ENCODE measurements at regions not wholly inside any gene's neighbourhood (a gene's known extent, or its start where the extent isn't known, plus 50 kb on each side); places are given as distances from the start of the nearest gene placed in this dataset.

DNA sequence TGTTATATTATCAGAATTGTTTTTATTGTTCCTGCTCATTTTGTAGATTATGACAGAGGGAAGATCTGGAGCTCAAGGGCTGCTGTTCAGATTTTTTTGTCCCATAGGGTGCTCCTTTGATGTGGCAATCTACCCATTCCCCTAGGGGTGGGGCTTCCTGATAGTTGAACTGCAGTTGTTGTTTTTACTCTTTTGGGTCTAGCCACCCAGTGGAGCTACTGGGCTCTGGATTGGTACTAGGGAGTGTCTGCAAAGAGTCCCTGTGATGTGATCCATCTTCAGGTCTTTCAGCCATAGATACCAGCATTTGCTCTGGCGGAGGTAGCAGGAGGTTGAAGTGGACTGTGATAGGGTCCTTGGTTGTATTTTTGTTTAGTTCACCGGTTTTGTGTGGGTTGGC lies 57.9 kb upstream of the SLCO1B1 start:
- no TSS peak for BruUV-seq (replicated peaks)
- Histone ChIP-seq H4K20me1 (ENCODE audit: insufficient read depth, low read length) (no peaks in the 10 kb centered on the region), H3K4me1 (ENCODE audit: insufficient read depth, low read length, poor library complexity, severe bottlenecking) (no peaks in the 10 kb centered on the region), H3K79me2 (ENCODE audit: insufficient read depth, low read depth, low read length) (no peaks in the 10 kb centered on the region), H3K36me3 (ENCODE audit: insufficient read depth, low read length) (no peaks in the 10 kb centered on the region), H3K9me2 (ENCODE audit: insufficient read depth, low read length) (no peaks in the 10 kb centered on the region), H3K9me3 (ENCODE audit: low read length) (no peaks in the 10 kb centered on the region), H3K4me3 (ENCODE audit: low read depth, low read length, poor library complexity, severe bottlenecking) (no peak overlapping the region), H2AFZ (ENCODE audit: low read length) (no peak overlapping the region), H3K27ac (ENCODE audit: low read depth, low read length, poor library complexity, severe bottlenecking) (no peak overlapping the region), H3K4me2 (ENCODE audit: low read length) (no peak overlapping the region)
- intact Hi-C loops (cut with micrococcal nuclease; ENCODE audit: unreplicated experiment), result no loop called here
- ChIA-PET CTCF (ENCODE audit: unreplicated experiment) (no interaction called here), POLR2A (interaction anchor here (0.6 to 0.7 kb wide), 2 partner anchors 16 to 356 kb away, joined by 3 to 5 read pairs; no protein-coding TSS in a partner anchor)
- DNase-seq (ENCODE audit: low spot score), result no peak
- TF ChIP-seq, protein P1, sequence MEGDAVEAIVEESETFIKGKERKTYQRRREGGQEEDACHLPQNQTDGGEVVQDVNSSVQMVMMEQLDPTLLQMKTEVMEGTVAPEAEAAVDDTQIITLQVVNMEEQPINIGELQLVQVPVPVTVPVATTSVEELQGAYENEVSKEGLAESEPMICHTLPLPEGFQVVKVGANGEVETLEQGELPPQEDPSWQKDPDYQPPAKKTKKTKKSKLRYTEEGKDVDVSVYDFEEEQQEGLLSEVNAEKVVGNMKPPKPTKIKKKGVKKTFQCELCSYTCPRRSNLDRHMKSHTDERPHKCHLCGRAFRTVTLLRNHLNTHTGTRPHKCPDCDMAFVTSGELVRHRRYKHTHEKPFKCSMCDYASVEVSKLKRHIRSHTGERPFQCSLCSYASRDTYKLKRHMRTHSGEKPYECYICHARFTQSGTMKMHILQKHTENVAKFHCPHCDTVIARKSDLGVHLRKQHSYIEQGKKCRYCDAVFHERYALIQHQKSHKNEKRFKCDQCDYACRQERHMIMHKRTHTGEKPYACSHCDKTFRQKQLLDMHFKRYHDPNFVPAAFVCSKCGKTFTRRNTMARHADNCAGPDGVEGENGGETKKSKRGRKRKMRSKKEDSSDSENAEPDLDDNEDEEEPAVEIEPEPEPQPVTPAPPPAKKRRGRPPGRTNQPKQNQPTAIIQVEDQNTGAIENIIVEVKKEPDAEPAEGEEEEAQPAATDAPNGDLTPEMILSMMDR (conservative IDR thresholded peaks at IDR 0.05; ENCODE audit: low read length), result no peak
- no peak for TF ChIP-seq EZH2phosphoT487 (IDR thresholded peaks at IDR 0.05; ENCODE audit: borderline replicate concordance, low read depth, low read length)

DNA sequence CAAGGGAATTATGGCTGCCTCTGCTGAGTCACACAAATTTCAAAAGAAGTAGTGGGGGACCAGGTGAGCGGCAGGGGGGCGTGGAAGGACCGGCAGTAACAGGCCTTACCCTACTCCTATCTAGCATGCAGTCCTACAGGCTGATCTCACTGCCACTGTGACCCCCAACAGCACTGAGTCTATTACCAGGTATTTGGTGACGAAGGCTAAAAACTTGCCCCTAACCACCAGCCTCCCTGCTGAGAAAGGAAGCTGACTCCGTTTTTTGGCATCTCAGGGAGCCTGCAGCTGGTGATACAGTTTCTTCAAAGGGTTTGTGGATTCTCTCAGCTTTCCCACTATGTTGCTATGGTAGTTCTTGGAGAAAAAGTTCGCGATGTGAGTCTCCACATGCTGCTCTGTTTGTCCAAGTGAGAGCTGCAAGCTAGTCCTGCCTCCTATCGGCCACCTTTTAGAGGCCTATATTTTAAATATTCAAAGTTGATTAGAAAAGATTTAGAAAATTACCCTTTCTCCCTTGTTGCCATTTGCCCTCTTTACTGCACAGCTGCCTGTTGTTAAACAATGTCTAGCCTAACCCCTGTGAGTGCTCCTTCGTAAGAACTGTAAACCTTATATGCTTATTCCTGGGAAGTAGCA lies 57.1 kb upstream of the SLCO1B1 start:
- Histone ChIP-seq H3K79me2 (ENCODE audit: insufficient read depth, low read depth, low read length) (no peaks in the 10 kb centered on the region), H3K4me2 (ENCODE audit: low read length) (no peak overlapping the region), H3K36me3 (ENCODE audit: insufficient read depth, low read length) (no peaks in the 10 kb centered on the region), H3K9me2 (ENCODE audit: insufficient read depth, low read length) (no peaks in the 10 kb centered on the region), H4K20me1 (ENCODE audit: insufficient read depth, low read length) (no peaks in the 10 kb centered on the region), H3K9me3 (ENCODE audit: low read length) (no peaks in the 10 kb centered on the region), H3K27ac (ENCODE audit: low read depth, low read length, poor library complexity, severe bottlenecking) (no peak overlapping the region), H3K4me3 (ENCODE audit: low read depth, low read length, poor library complexity, severe bottlenecking) (no peak overlapping the region), H2AFZ (ENCODE audit: low read length) (no peak overlapping the region), H3K4me1 (ENCODE audit: insufficient read depth, low read length, poor library complexity, severe bottlenecking) (no peaks in the 10 kb centered on the region)
- POLR2A ChIA-PET, result interaction anchor here (0.6 kb wide), 1 partner anchor 15 kb away, joined by 5 read pairs; no protein-coding TSS in a partner anchor
- CTCF ChIA-PET (ENCODE audit: unreplicated experiment), result no interaction called here
- TF ChIP-seq, protein P1 (conservative IDR thresholded peaks at IDR 0.05; ENCODE audit: low read length), result no peak
- no peak for TF ChIP-seq EZH2phosphoT487 (IDR thresholded peaks at IDR 0.05; ENCODE audit: borderline replicate concordance, low read depth, low read length)
- no peak for DNase-seq (ENCODE audit: low spot score)
- intact Hi-C loops (cut with micrococcal nuclease; ENCODE audit: unreplicated experiment), result no loop called here
- BruUV-seq (replicated peaks), result no TSS peak

All from OCI-LY7 (cell line).